Thyroid gland (tissue), 4 donors: ENCODE measurements at regions not wholly inside any gene's neighbourhood (a gene's known extent, or its start where the extent isn't known, plus 50 kb on each side); places are given as distances from the start of the nearest gene placed in this dataset.

Source experiments
- POLR2A ChIP-seq, 2 donors: fragments of 450-650 bp; IDR thresholded peaks; one replicate each; pipeline ENCODE4 v1.6.1; 2017; ENCODE audit warnings: antibody characterized with exemption in 2 of 2, mild to moderate bottlenecking in 2 of 2, moderate library complexity in 1 of 2
- TF ChIP-seq, protein P1 (sequence below), 6 experiments: fragments of 200-600 bp in 3 of 6; fragments of 450-650 bp in 3 of 6; sonication (generic) in 3 of 6; IDR thresholded peaks; one replicate each; pipeline ENCODE4 v1.5.1; 2016 to 2019; ENCODE audit warnings: antibody characterized with exemption in 6 of 6, mild to moderate bottlenecking in 2 of 6, inconsistent platforms in 1 of 6, moderate library complexity in 1 of 6

DNA sequence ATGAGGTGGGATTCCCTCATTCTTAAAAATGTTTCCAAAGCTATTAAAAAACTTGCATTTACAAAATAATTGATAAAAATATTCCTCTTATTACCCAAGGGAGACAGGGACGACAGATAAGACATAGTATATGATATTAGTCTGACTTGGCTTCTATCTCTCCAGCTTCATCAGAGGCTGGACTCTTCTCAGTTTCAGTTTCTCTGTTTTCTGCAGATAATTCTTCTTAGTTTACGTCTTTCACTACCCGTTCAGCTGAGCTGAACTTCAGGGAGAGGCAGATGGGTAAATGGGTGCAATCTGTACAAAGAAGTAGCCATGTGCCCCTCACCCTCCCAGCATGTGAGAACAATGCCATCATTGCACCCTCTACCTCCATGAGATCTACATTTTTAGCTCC lies 214.0 kb upstream of the SLIT2 start:
- TF ChIP-seq, protein P1, sequence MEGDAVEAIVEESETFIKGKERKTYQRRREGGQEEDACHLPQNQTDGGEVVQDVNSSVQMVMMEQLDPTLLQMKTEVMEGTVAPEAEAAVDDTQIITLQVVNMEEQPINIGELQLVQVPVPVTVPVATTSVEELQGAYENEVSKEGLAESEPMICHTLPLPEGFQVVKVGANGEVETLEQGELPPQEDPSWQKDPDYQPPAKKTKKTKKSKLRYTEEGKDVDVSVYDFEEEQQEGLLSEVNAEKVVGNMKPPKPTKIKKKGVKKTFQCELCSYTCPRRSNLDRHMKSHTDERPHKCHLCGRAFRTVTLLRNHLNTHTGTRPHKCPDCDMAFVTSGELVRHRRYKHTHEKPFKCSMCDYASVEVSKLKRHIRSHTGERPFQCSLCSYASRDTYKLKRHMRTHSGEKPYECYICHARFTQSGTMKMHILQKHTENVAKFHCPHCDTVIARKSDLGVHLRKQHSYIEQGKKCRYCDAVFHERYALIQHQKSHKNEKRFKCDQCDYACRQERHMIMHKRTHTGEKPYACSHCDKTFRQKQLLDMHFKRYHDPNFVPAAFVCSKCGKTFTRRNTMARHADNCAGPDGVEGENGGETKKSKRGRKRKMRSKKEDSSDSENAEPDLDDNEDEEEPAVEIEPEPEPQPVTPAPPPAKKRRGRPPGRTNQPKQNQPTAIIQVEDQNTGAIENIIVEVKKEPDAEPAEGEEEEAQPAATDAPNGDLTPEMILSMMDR (IDR thresholded peaks at IDR 0.05) = no peak
- TF ChIP-seq POLR2A (IDR thresholded peaks at IDR 0.05) = no peak
